Neural progenitor cell (in vitro differentiated cells): ENCODE measurements at regions not wholly inside any gene's neighbourhood (a gene's known extent, or its start where the extent isn't known, plus 50 kb on each side); places are given as distances from the start of the nearest gene placed in this dataset.

Experiments
- CTCF ChIP-seq: fragments of 200-600 bp; sonication (generic); IDR thresholded peaks from 2 replicates; pipeline ENCODE4 v1.5.1; 2017; ENCODE audit warnings: antibody characterized with exemption, mild to moderate bottlenecking
- EZH2 ChIP-seq: fragments of 200-600 bp; sonication (generic); IDR thresholded peaks from 2 replicates; pipeline ENCODE4 v1.6.1; 2017; ENCODE audit warnings: antibody characterized with exemption, mild to moderate bottlenecking, moderate library complexity
- EZH2phosphoT487 ChIP-seq: fragments of 200-600 bp; sonication (generic); IDR thresholded peaks from 2 replicates; pipeline ENCODE4 v1.6.1; 2017; ENCODE audit warnings: antibody characterized with exemption

- TF ChIP-seq CTCF = no peak
- no peak for TF ChIP-seq EZH2phosphoT487
- TF ChIP-seq EZH2 = no peak
Measured at GRCh38 chr10:85157206-85157605, 828.8 kb downstream of the CCSER2 start.
